DMS53 treated with DMSO at 0.1 percent for 48 hours (cell line): ENCODE measurements at regions not wholly inside any gene's neighbourhood (a gene's known extent, or its start where the extent isn't known, plus 50 kb on each side); places are given as distances from the start of the nearest gene placed in this dataset.

Source experiments
- DNase-seq: peaks from one replicate; lab custom pipeline; 2025; ENCODE audit not compliant: unreplicated experiment; lab: John Stamatoyannopoulos, UW

- no peak for DNase-seq
These were observed 393.0 kb downstream of the FOXO1 start for GRCh38 chr13:40273253-40274025.

GRCh38 chr13:40274103-40274502 lies 392.3 kb downstream of the FOXO1 start:
- no peak for DNase-seq

- no peak for DNase-seq
These were observed 391.3 kb downstream of the FOXO1 start for GRCh38 chr13:40275155-40275554.

DNA sequence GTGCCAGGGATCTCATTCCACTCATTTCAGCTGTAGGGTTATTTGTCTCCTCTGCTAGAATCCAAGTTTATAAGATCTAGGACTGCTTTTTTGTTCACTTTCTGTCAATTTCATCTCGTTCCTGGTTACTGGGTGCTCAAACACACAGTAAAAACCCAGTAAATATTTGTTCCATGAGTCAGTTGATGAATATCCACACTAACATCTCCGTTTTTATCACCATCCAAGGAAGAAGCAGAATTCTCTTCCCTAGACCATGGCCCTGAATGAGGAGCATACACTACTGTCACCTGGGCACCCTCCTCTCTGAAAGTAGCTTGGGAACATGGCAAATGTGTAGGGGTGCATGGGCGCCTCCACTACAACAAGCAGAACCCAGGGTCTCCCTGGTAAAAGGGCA lies 390.8 kb downstream of the FOXO1 start:
- DNase-seq, result no peak

GRCh38 chr13:40283666-40284065 lies 382.8 kb downstream of the FOXO1 start:
- no peak for DNase-seq

DNA sequence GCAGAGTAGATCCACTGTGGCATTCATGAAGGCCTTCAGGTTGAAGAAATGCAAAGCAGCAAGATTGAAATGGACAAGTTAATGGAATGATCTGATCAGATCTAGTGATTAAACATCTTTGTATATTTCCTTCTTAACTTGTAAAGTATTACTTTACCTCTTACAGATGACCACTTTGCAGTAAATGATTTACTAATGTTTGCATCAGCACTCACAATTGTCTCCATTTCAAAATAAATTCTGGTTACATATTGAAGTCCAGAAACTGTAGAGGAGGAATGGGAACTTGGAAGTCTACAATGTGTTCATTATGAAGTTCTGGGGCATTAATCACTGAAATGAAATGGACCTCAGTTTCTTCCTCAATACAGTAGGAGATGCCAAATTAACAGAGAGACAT lies 380.8 kb downstream of the FOXO1 start:
- DNase-seq, result no peak

- no peak for DNase-seq
These were observed 379.0 kb downstream of the FOXO1 start for GRCh38 chr13:40287428-40287827.

- DNase-seq, result no peak
These were observed 378.2 kb downstream of the FOXO1 start for GRCh38 chr13:40288259-40288658.

- DNase-seq, result no peak
These were observed 375.7 kb downstream of the FOXO1 start for GRCh38 chr13:40290758-40291157.

- no peak for DNase-seq
These were observed 374.3 kb downstream of the FOXO1 start for GRCh38 chr13:40292108-40292507.

- DNase-seq, result no peak
These were observed 373.9 kb downstream of the FOXO1 start for GRCh38 chr13:40292536-40292935.

- no peak for DNase-seq
These were observed 364.1 kb downstream of the FOXO1 start for GRCh38 chr13:40302351-40302750.

- no peak for DNase-seq
These were observed 362.1 kb downstream of the FOXO1 start for GRCh38 chr13:40304391-40304790.

- no peak for DNase-seq
These were observed 359.6 kb downstream of the FOXO1 start for GRCh38 chr13:40306817-40307216.

DNA sequence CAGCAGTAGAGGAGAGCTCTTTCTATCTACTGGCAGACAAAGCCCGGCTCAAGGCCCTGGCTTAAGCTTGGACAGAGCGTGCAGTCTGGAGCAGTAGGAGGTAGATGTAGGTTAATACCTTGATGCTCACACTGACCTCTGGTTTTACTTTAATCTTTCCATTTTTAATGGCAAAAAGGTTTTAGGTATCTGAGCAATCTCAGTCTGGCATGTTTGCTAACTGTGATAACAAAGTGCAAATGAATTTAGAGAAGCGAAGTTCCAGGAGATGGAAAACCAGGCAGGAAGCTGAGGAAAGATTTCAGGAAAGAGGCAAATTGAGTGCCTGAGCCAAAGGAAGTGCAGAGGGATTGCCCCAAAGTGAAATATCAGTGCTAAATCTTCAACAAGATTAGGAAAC lies 356.6 kb downstream of the FOXO1 start:
- no peak for DNase-seq

- no peak for DNase-seq
These were observed 354.9 kb downstream of the FOXO1 start for GRCh38 chr13:40311356-40312101.

DNA sequence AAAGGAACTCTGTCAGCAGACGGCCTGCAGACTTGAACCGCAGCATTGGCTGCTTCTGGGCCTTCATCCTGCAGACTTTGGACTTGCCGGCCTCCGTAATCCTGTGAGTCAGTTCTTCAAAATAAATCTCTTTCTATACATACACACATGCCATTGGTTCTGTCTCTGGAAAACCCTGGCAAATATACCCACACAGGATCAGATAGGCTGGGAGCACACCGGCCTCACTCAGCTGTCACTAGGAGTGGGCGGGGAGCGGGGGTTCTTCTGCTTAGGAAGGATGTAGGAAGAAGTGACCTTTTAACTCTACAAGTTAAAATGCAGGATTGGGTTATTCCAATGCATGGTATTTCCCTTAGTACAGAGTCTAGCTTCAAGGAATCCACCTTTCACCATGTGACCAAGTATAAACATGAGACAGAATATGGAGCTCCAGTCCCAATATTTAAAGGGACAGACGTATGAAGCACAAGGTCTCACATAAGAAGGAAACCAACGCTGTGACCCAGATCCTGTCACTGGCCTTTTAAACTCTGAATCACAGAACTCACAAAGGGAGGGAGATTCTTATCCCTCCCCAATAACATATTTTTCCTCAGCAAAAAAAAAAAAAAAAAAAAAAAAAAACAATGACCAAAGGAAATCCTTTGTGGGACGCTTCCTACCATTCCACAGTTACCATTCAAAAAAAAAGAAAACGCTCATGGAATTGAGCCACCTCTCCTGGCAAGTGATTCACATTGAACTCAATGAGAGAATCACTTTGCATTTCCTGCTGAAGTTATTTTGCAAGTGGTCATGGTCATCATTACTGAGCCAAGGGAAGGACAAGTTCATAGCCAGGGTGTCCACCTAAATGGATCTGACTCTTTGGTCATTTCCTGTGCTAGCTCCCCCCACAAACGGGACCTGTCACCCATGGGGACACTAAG lies 352.9 kb downstream of the FOXO1 start:
- no peak for DNase-seq

GRCh38 chr13:40315416-40316064 lies 350.9 kb downstream of the FOXO1 start:
- no peak for DNase-seq

DNA sequence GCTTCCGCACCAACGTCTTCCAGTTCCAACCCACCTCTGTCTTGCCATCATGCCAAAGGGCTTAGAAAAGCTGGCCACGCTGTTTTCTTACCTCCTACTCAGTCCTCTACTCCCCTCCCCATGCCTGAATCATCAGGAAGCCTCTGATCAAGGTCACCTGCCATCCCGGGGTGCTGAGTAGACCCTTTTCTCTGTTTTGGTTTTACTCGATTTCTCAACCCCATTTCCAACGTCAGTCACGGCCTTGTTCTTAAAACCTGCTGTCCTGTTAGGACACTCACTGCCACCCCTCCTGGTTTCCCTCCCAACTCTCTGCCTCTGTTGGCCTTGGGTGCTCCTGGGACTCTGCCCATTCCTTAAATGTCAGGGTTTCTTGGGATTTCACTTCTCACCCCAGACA lies 350.1 kb downstream of the FOXO1 start:
- no peak for DNase-seq

DNA sequence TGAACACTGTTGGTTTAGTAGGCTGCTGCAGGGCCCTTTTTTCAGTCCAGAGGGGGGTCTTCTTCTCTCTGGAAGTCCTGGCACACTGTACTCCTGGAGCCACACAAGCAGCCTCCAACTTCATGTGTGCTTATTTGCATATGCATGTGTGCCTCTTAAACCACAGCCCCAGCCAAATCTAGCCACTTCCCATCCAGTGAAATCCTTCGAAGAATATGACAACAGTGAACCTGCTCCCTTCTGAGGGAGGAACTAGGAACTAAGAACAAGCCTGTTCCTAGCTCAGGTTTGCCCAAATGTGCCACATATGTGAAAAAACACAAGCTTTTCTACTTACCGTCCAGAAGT lies 348.5 kb downstream of the FOXO1 start:
- no peak for DNase-seq

DNA sequence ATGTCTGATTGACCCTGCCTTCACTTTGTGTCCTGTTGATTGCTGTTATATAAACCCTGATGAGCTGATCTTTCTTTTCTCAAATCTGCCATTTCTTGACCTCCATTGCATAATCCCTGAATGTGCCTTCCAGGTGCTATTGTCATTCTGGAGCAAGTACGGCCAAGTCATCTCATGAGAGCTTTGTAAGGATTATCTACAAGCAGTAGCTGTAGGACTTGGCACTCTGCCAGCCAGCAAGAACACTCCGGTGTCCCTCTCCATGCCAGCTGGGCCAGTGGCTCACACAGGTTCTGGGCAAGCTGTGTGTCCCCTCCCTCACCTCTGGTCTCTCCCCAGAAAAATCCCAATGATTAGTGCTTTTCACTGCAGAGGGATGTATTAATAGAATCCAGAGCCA lies 348.1 kb downstream of the FOXO1 start:
- DNase-seq, result peak; percentile 18
